Gastroesophageal sphincter (tissue), 3 donors: ENCODE measurements at regions not wholly inside any gene's neighbourhood (a gene's known extent, or its start where the extent isn't known, plus 50 kb on each side); places are given as distances from the start of the nearest gene placed in this dataset.

ENCODE experiments used
- POLR2A ChIP-seq, 2 donors: fragments of 450-650 bp; IDR thresholded peaks; one replicate each; pipeline ENCODE4 v1.6.1; 2017; ENCODE audit warnings: antibody characterized with exemption in 2 of 2, mild to moderate bottlenecking in 2 of 2, moderate library complexity in 1 of 2
- TF ChIP-seq, protein P1 (sequence below), 4 experiments: fragments of 200-600 bp in 2 of 4; fragments of 450-650 bp in 2 of 4; sonication (generic) in 1 of 4; IDR thresholded peaks; one replicate each; pipeline ENCODE4 v1.5.1; 2017 to 2019; ENCODE audit warnings: antibody characterized with exemption in 4 of 4, mild to moderate bottlenecking in 2 of 4, moderate library complexity in 2 of 4

DNA sequence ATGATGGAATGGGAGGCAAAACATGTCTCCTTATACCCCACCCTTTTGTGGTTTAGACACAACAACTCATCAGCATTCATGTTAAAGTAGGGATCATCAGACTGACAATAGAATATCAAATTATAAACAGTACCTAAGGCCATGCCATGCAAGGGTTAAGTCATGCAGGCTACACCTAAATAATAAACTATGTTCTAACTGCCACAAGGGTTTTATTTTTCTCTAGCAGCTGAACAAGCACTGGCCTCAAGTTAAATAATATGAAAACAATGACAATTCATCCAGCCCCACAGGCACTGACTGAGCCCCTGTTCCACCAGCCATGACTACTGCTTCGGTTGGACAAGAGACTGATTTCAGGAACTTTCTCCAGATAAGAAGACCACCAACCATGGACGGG, 164.5 kb upstream of the PIRT start:
- TF ChIP-seq, protein P1, sequence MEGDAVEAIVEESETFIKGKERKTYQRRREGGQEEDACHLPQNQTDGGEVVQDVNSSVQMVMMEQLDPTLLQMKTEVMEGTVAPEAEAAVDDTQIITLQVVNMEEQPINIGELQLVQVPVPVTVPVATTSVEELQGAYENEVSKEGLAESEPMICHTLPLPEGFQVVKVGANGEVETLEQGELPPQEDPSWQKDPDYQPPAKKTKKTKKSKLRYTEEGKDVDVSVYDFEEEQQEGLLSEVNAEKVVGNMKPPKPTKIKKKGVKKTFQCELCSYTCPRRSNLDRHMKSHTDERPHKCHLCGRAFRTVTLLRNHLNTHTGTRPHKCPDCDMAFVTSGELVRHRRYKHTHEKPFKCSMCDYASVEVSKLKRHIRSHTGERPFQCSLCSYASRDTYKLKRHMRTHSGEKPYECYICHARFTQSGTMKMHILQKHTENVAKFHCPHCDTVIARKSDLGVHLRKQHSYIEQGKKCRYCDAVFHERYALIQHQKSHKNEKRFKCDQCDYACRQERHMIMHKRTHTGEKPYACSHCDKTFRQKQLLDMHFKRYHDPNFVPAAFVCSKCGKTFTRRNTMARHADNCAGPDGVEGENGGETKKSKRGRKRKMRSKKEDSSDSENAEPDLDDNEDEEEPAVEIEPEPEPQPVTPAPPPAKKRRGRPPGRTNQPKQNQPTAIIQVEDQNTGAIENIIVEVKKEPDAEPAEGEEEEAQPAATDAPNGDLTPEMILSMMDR (IDR thresholded peaks at IDR 0.05) = no peak
- TF ChIP-seq POLR2A (IDR thresholded peaks at IDR 0.05) = no peak
